ENCODE measurements at regions not wholly inside any gene's neighbourhood (a gene's known extent, or its start where the extent isn't known, plus 50 kb on each side); places are given as distances from the start of the nearest gene placed in this dataset.
"Not testable (repeated sequence)": the region's sequence is repeated elsewhere in the genome, so short reads cannot be mapped to it uniquely, and the experiment has no call there.

- intact Hi-C loops (cut with micrococcal nuclease), result no loop called here
- no peak for ATAC-seq
- no peak for DNase-seq
These were observed 97.2 kb upstream of the GLI2 start for GRCh38 chr2:120638450-120638849.

DNA sequence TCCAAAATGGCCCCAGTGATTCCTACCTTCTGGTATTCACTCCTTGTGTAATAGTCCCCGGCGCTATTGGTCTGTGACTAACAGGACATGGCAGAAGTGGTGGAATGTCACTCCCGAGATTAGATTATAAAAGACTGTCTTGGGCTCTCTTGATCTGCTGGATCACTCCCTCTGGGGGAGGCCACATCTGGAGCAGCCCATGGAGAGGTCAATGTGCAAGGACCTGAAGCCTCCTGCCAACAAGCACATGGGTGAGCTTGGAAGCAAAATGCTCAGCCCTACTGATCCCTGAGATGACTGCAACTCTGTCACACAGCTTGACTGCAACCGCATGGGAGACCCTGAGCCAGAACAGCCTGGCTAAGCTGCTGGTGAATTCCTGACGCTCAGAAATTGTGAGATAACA is 94.3 kb upstream of the GLI2 start:
- ATAC-seq (peak; percentile 43), DNase-seq (no peak)
- intact Hi-C loops (cut with micrococcal nuclease), result no loop called here

DNA sequence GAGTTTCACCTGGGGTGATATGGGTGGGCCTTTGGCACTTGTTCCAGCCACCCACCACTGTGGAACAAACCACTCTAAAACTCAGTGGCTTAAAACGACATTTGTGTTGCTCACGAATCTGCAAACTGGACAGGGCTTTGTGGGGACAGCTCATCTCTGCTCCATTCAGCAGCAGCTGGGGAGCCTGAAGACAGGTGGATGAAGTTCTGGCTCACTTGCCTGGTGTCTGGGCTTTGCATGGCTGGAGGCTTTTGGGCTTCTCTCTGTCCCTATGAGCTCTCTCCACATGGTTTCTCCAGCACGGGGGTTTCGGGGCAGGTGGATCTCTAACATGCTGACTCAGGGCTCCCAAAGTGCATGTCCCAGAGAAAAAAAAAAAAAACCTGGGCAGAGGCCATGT is 93.0 kb upstream of the GLI2 start:
- intact Hi-C loops (cut with micrococcal nuclease), result no loop called here
- ATAC-seq, result no peak
- DNase-seq, result no peak

DNA sequence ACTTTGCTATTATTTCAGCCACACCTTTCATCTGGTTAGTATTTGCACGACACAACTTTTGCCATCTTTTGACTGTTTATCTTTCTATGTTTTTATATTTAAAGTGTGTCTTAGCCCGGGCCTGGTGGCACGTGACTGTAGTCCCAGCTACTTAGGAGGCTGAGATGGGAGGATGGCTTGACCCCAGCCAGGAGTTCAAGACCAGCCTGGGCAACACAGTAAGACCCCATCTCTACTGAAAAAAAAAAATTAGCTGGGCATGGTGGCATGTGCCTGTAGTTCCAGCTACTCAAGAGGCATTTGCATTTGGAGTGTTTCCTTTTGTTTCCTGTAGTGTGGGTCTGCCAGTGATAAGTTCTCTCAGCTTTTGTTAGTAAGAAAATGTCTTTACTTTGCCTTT is 88.7 kb upstream of the GLI2 start:
- no peak for DNase-seq
- intact Hi-C loops (cut with micrococcal nuclease), result no loop called here
- no peak for ATAC-seq

DNA sequence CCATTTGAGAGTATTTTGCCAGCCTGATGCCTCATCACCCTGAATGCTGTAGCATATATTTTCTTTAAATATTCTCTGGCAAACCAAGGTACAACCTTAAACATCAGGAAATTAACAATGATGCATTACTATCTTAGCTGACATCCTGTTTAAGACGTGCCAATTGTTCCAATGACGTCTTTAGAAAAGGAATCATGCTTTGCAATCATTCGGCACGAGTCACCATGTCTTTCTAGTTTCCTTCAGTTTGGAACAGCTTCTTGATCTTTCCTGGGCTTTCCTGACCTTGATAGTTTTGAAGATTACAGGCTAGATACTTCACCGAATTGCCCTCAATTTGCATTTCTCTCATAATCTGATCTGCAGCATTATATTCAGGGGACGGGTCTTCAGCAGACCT is 88.2 kb upstream of the GLI2 start:
- intact Hi-C loops (cut with micrococcal nuclease), result no loop called here
- DNase-seq (no peak), ATAC-seq (no peak)

DNA sequence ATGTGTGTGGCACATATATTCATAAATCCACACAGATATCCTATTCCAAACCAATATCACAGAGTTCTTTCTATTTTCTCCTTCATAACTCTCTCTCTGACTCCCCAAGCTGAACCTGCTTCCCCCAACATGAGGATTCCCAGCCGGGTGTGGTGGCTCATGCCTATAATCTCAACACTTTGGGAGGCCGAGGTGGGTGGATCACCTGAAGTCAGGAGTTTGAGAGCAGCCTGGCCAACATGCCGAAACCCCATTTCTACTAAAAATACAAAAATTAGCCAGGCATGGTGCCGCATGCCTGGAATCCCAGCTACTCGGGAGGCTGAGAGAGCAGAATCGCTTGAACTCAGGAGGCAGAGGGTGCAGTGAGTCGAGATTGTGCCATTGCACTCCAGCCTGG is 86.3 kb upstream of the GLI2 start:
- intact Hi-C loops (cut with micrococcal nuclease); DNase-seq; ATAC-seq: not testable (repeated sequence)

- intact Hi-C loops (cut with micrococcal nuclease), result no loop called here
These were observed 85.5 kb upstream of the GLI2 start for GRCh38 chr2:120650022-120650644.

GRCh38 chr2:120651818-120652217 is 83.8 kb upstream of the GLI2 start:
- intact Hi-C loops (cut with micrococcal nuclease), result no loop called here
- ATAC-seq, result no peak
- DNase-seq, result no peak

More at GRCh38 chr2:120650022-120650644, 85.5 kb upstream of the GLI2 start:
- no peak for DNase-seq
- ATAC-seq, result no peak

DNA sequence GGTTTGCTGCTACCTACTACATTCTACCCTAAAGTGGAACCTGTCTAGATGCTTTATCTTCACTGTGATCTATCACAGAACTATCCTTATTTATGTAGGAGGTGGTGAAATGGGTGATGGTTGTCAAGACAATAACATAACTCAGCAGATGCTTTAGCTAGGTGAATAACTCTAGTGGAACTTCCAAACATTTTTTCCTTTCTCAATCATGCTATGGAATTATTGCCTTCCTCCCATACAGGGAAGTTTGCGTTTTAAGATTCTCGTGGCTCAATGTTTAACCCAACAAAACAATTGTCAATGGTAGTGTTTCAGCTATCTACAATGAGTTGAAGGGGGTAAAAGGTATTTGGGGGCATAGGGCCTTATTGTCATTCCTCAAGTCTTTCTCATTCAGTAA is 82.6 kb upstream of the GLI2 start:
- intact Hi-C loops (cut with micrococcal nuclease), result no loop called here
- DNase-seq (no peak), ATAC-seq (no peak)

DNA sequence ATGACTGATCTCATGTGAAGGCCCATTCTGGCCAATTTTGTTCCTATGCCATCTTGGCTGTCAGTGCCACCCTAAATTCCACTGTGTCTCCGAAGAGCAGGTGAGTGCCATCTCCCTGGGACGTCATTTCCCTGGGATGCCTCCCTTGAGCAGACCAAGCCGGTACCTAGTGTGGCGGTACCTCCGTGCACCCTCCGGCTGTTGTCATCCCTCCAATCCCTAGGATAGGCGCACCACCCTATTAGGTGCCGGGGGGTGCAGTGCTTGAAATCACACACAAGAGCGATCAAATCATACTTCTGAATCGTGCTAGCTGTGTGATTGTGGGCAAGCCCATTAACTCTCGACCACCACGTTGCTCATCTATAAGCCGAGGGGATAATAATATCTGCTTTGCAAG is 81.8 kb upstream of the GLI2 start:
- no peak for ATAC-seq
- DNase-seq, result no peak
- intact Hi-C loops (cut with micrococcal nuclease), result no loop called here

GRCh38 chr2:120654381-120655134 is 81.1 kb upstream of the GLI2 start:
- DNase-seq (peak; percentile 75), ATAC-seq (peak; percentile 96)
- intact Hi-C loops (cut with micrococcal nuclease), result no loop called here

GRCh38 chr2:120656273-120656950 is 79.3 kb upstream of the GLI2 start:
- no peak for DNase-seq
- no peak for ATAC-seq
- intact Hi-C loops (cut with micrococcal nuclease), result no loop called here

GRCh38 chr2:120658042-120658769 is 77.5 kb upstream of the GLI2 start:
- intact Hi-C loops (cut with micrococcal nuclease), result no loop called here
- no peak for DNase-seq
- no peak for ATAC-seq

- no peak for ATAC-seq
- intact Hi-C loops (cut with micrococcal nuclease), result no loop called here
- no peak for DNase-seq
These were observed 76.9 kb upstream of the GLI2 start for GRCh38 chr2:120658770-120659158.

- intact Hi-C loops (cut with micrococcal nuclease), result no loop called here
- DNase-seq (no peak), ATAC-seq (peak; percentile 64)
These were observed 76.2 kb upstream of the GLI2 start for GRCh38 chr2:120659275-120659977.

- no peak for ATAC-seq
- intact Hi-C loops (cut with micrococcal nuclease), result no loop called here
- DNase-seq, result no peak
These were observed 75.5 kb upstream of the GLI2 start for GRCh38 chr2:120660056-120660694.

DNA sequence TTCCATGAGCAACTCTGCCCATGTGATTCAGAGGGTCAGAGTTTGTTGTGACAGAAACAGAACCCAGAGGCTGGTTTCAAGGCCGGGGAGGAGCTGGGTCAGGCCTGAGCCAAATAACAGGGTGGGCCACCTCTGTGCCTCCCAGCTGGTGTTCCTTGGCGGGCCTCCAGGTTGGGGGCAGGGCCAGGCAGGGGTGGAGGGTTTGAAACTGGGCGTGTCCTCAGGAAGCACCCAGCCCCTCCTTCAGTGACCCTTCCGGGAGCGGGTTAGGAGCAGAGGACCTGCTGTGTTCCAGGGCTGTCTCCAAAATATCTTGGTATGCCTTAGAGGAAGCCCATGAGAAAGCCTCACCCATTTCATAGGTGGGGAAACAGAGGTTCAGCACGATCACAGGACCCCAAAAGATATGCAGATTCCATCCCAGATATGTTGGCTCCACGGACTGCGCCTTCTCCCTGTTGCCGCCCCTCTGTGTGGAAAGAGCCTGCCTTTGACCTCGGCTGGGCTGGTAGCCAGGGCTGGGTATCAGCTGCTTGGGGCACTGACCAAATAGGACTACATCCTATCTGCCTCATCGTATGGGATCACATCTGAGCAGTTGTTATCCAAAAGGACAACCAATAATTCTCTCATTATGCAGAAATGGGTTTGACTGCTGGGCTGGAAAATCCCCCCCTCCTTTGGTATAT is 74.8 kb upstream of the GLI2 start:
- no peak for DNase-seq
- intact Hi-C loops (cut with micrococcal nuclease), result no loop called here
- peak; percentile 21 for ATAC-seq

GRCh38 chr2:120661551-120661950 is 74.1 kb upstream of the GLI2 start:
- intact Hi-C loops (cut with micrococcal nuclease), result no loop called here
- peak; percentile 82 for ATAC-seq

More at GRCh38 chr2:120661551-120661950, 74.1 kb upstream of the GLI2 start:
- DNase-seq, result peak; percentile 87
